HG03159 (cell line): ENCODE measurements at regions not wholly inside any gene's neighbourhood (a gene's known extent, or its start where the extent isn't known, plus 50 kb on each side); places are given as distances from the start of the nearest gene placed in this dataset.

Experiments
- ATAC-seq: cut with Tn5 transposase; IDR thresholded peaks from one replicate; pipeline ENCODE4 v1.9.1; 2021; ENCODE audit warnings: mild to moderate bottlenecking, moderate library complexity; ENCODE audit not compliant: unreplicated experiment

- no peak for ATAC-seq
These were observed 155.0 kb upstream of the GLI2 start for GRCh38 chr2:120580709-120581108.

GRCh38 chr2:120583121-120583520 lies 152.5 kb upstream of the GLI2 start:
- ATAC-seq: no peak

GRCh38 chr2:120583851-120584570 lies 151.7 kb upstream of the GLI2 start:
- ATAC-seq: no peak

GRCh38 chr2:120586507-120587278 lies 149.0 kb upstream of the GLI2 start:
- ATAC-seq: no peak

- ATAC-seq: no peak
These were observed 148.2 kb upstream of the GLI2 start for GRCh38 chr2:120587279-120587996.

- no peak for ATAC-seq
These were observed 147.7 kb upstream of the GLI2 start for GRCh38 chr2:120587997-120588336.

GRCh38 chr2:120589771-120590608 lies 145.7 kb upstream of the GLI2 start:
- ATAC-seq: no peak

GRCh38 chr2:120590841-120591240 lies 144.8 kb upstream of the GLI2 start:
- no peak for ATAC-seq

- no peak for ATAC-seq
These were observed 144.1 kb upstream of the GLI2 start for GRCh38 chr2:120591572-120591971.

- no peak for ATAC-seq
These were observed 143.6 kb upstream of the GLI2 start for GRCh38 chr2:120592084-120592483.

GRCh38 chr2:120593921-120594686 lies 141.6 kb upstream of the GLI2 start:
- no peak for ATAC-seq

- ATAC-seq: no peak
These were observed 140.6 kb upstream of the GLI2 start for GRCh38 chr2:120594856-120595685.

GRCh38 chr2:120595739-120596138 lies 139.9 kb upstream of the GLI2 start:
- ATAC-seq: no peak

GRCh38 chr2:120596191-120596811 lies 139.4 kb upstream of the GLI2 start:
- no peak for ATAC-seq

- ATAC-seq: no peak
These were observed 138.6 kb upstream of the GLI2 start for GRCh38 chr2:120596990-120597594.

- ATAC-seq: no peak
These were observed 138.0 kb upstream of the GLI2 start for GRCh38 chr2:120597595-120598193.

GRCh38 chr2:120598416-120598815 lies 137.3 kb upstream of the GLI2 start:
- ATAC-seq: no peak

- ATAC-seq: no peak
These were observed 136.6 kb upstream of the GLI2 start for GRCh38 chr2:120599072-120599471.
